DOHH2 (cell line): ENCODE measurements at regions not wholly inside any gene's neighbourhood (a gene's known extent, or its start where the extent isn't known, plus 50 kb on each side); places are given as distances from the start of the nearest gene placed in this dataset.

Experiments
- EZH2phosphoT487 ChIP-seq: fragments of 200-600 bp; sonication (generic); IDR thresholded peaks from 2 replicates; pipeline ENCODE4 v1.6.1; 2017; ENCODE audit warnings: borderline replicate concordance, mild to moderate bottlenecking, antibody characterized with exemption, low read length, moderate library complexity, mixed read lengths
- TF ChIP-seq, protein P1 (sequence below): fragments of 200-600 bp; sonication (generic); IDR thresholded peaks from one replicate; pipeline ENCODE4 v1.5.1; 2014; ENCODE audit warnings: antibody characterized with exemption, mild to moderate bottlenecking, low read depth, low read length; ENCODE audit not compliant: poor library complexity, severe bottlenecking

- TF ChIP-seq, protein P1, sequence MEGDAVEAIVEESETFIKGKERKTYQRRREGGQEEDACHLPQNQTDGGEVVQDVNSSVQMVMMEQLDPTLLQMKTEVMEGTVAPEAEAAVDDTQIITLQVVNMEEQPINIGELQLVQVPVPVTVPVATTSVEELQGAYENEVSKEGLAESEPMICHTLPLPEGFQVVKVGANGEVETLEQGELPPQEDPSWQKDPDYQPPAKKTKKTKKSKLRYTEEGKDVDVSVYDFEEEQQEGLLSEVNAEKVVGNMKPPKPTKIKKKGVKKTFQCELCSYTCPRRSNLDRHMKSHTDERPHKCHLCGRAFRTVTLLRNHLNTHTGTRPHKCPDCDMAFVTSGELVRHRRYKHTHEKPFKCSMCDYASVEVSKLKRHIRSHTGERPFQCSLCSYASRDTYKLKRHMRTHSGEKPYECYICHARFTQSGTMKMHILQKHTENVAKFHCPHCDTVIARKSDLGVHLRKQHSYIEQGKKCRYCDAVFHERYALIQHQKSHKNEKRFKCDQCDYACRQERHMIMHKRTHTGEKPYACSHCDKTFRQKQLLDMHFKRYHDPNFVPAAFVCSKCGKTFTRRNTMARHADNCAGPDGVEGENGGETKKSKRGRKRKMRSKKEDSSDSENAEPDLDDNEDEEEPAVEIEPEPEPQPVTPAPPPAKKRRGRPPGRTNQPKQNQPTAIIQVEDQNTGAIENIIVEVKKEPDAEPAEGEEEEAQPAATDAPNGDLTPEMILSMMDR: no peak
- TF ChIP-seq EZH2phosphoT487: no peak
Measured at GRCh38 chr13:21243045-21243897, 66.8 kb downstream of the MRPL57 start.
